Small intestine (tissue), 7 donors: ENCODE measurements at regions not wholly inside any gene's neighbourhood (a gene's known extent, or its start where the extent isn't known, plus 50 kb on each side); places are given as distances from the start of the nearest gene placed in this dataset.

ENCODE experiments used
- DNase-seq, 2 donors: peaks; one replicate each; pipeline versions ENCODE4 v3.0.0 to v3.0.0-alpha.2; 2013
- FAIRE-seq: peaks from 2 replicates; lab custom pipeline; 2012; peaks lifted over from hg19 to GRCh38; lab: Jason Lieb, UNC
- H3K27ac ChIP-seq, 3 donors: one replicate each; pipeline ENCODE4 v1.5.1; 2013; ENCODE audit warnings: low read length in 2 of 3, mild to moderate bottlenecking in 2 of 3, control low read depth in 1 of 3, inconsistent platforms in 1 of 3, low read depth in 1 of 3, moderate library complexity in 1 of 3
- H3K27me3 ChIP-seq, 3 donors: one replicate each; pipeline ENCODE4 v1.6.1; 2013; ENCODE audit warnings: low read length in 3 of 3, inconsistent platforms in 1 of 3; ENCODE audit not compliant: control insufficient read depth in 3 of 3, insufficient read depth in 3 of 3
- H3K36me3 ChIP-seq, 3 donors: one replicate each; pipeline ENCODE4 v1.6.1; 2013; ENCODE audit warnings: low read length in 3 of 3, inconsistent platforms in 1 of 3, low read depth in 1 of 3, mild to moderate bottlenecking in 1 of 3, moderate library complexity in 1 of 3; ENCODE audit not compliant: control insufficient read depth in 3 of 3, insufficient read depth in 2 of 3
- H3K4me1 ChIP-seq, 3 donors: one replicate each; pipeline ENCODE4 v1.6.1; 2013; ENCODE audit warnings: low read length in 2 of 3, inconsistent platforms in 1 of 3, low read depth in 1 of 3, mild to moderate bottlenecking in 1 of 3, moderate library complexity in 1 of 3; ENCODE audit not compliant: control insufficient read depth in 3 of 3, insufficient read depth in 2 of 3
- H3K4me3 ChIP-seq, 3 donors: one replicate each; pipeline ENCODE4 v1.5.1; 2013; ENCODE audit warnings: low read length in 3 of 3, control low read depth in 1 of 3, inconsistent platforms in 1 of 3, low read depth in 1 of 3, mild to moderate bottlenecking in 1 of 3, moderate library complexity in 1 of 3
- H3K9me3 ChIP-seq, 2 donors: one replicate each; pipeline ENCODE4 v1.6.1; 2013; ENCODE audit warnings: low read depth in 1 of 2, low read length in 1 of 2; ENCODE audit not compliant: control insufficient read depth in 2 of 2, insufficient read depth in 1 of 2
- whole genome bisulfite sequencing, 3 donors: extraction: QIAGEN DNeasy Blood & Tissue Kit; methylation state at CpG; one replicate each; pipeline ENCODE4 v1.1.7; 2013; 5-methylcytosine and 5-hydroxymethylcytosine counted together
- donor health status: healthy with polysubstance abuse.
- donor health status: control.
- donor health status: control.
- donor health status: Bipolar disorder and iron deficiency.
- donor health status: healthy.

- H3K4me1 ChIP-seq, result peaks cover 0 to 2% (median 0%) of the 10 kb centered on the region in 3 donors
- peaks cover 0 to 3% (median 0%) of the 10 kb centered on the region in 3 donors for H3K27me3 ChIP-seq
- DNase-seq (no peak), FAIRE-seq (no peak)
- H3K9me3 ChIP-seq, result no peaks in the 10 kb centered on the region
- no peak overlapping the region for H3K4me3 ChIP-seq
- 37 to 48% (median 47%) methylated on average over 2 of the region's 2 CpGs for WGBS, 3 donors
- H3K27ac ChIP-seq, result no peak overlapping the region
- H3K36me3 ChIP-seq, result no peaks in the 10 kb centered on the region
Observed at GRCh38 chr1:208413006-208413405, 168.8 kb upstream of the PLXNA2 start.

- DNase-seq, result no peak
Observed at GRCh38 chr1:208418667-208419066, 174.5 kb upstream of the PLXNA2 start.

GRCh38 chr1:208419746-208420420, 175.7 kb upstream of the PLXNA2 start:
- Histone ChIP-seq H3K27ac (no peak overlapping the region), H3K4me3 (no peak overlapping the region), H3K27me3 (peaks cover 0 to 3% (median 0%) of the 10 kb centered on the region in 3 donors), H3K9me3 (no peaks in the 10 kb centered on the region), H3K4me1 (no peaks in the 10 kb centered on the region), H3K36me3 (no peaks in the 10 kb centered on the region)
- WGBS, 3 donors, result 82 to 88% (median 87%) methylated on average over 5 of the region's 5 CpGs
- FAIRE-seq (no peak), DNase-seq (no peak)

More at GRCh38 chr1:208418667-208419066, 174.5 kb upstream of the PLXNA2 start:
- Histone ChIP-seq H3K9me3 (no peaks in the 10 kb centered on the region), H3K36me3 (no peaks in the 10 kb centered on the region), H3K27me3 (peaks cover 0 to 3% (median 0%) of the 10 kb centered on the region in 3 donors), H3K27ac (no peak overlapping the region), H3K4me3 (no peak overlapping the region), H3K4me1 (no peaks in the 10 kb centered on the region)
- FAIRE-seq, result no peak
- WGBS, 3 donors, result 79 to 92% (median 90%) methylated on average over 1 of the region's 1 CpG

GRCh38 chr1:208420696-208421095, 176.5 kb upstream of the PLXNA2 start:
- H3K4me3 ChIP-seq, result no peak overlapping the region
- no peaks in the 10 kb centered on the region for H3K36me3 ChIP-seq
- WGBS, 3 donors, result 91 to 97% (median 92%) methylated on average over 1 of the region's 1 CpG
- H3K4me1 ChIP-seq, result no peaks in the 10 kb centered on the region
- peaks cover 0 to 3% (median 0%) of the 10 kb centered on the region in 3 donors for H3K27me3 ChIP-seq
- H3K9me3 ChIP-seq, result no peaks in the 10 kb centered on the region
- DNase-seq (no peak), FAIRE-seq (no peak)
- no peak overlapping the region for H3K27ac ChIP-seq

GRCh38 chr1:208421486-208421885, 177.3 kb upstream of the PLXNA2 start:
- Histone ChIP-seq H3K4me1 (no peaks in the 10 kb centered on the region), H3K27me3 (peaks cover 0 to 3% (median 0%) of the 10 kb centered on the region in 3 donors), H3K36me3 (no peaks in the 10 kb centered on the region), H3K9me3 (no peaks in the 10 kb centered on the region), H3K4me3 (no peak overlapping the region), H3K27ac (no peak overlapping the region)
- FAIRE-seq (no peak), DNase-seq (no peak)
- WGBS, 3 donors, result 76 to 83% (median 80%) methylated on average over 4 of the region's 4 CpGs

GRCh38 chr1:208423526-208423925, 179.3 kb upstream of the PLXNA2 start:
- FAIRE-seq, result no peak
- DNase-seq, result no peak
- no peak overlapping the region for H3K4me3 ChIP-seq
- H3K36me3 ChIP-seq, result no peaks in the 10 kb centered on the region
- no peaks in the 10 kb centered on the region for H3K27me3 ChIP-seq
- no peaks in the 10 kb centered on the region for H3K4me1 ChIP-seq
- 72 to 80% (median 77%) methylated on average over 3 of the region's 3 CpGs for WGBS, 3 donors
- no peak overlapping the region for H3K27ac ChIP-seq
- H3K9me3 ChIP-seq, result no peaks in the 10 kb centered on the region

GRCh38 chr1:208425096-208425495, 180.9 kb upstream of the PLXNA2 start:
- no peaks in the 10 kb centered on the region for H3K4me1 ChIP-seq
- H3K27ac ChIP-seq, result no peak overlapping the region
- DNase-seq, result no peak
- H3K27me3 ChIP-seq, result peaks cover 0 to under 1% (median 0%) of the 10 kb centered on the region in 3 donors
- WGBS, 3 donors, result 92 to 96% (median 94%) methylated on average over 3 of the region's 3 CpGs
- H3K36me3 ChIP-seq, result no peaks in the 10 kb centered on the region
- H3K9me3 ChIP-seq, result no peaks in the 10 kb centered on the region
- no peak overlapping the region for H3K4me3 ChIP-seq
- FAIRE-seq, result no peak

- FAIRE-seq (no peak), DNase-seq (no peak)
- Histone ChIP-seq H3K4me1 (no peaks in the 10 kb centered on the region), H3K4me3 (no peak overlapping the region), H3K9me3 (no peaks in the 10 kb centered on the region), H3K27me3 (peaks cover 0 to 7% (median 0%) of the 10 kb centered on the region in 3 donors), H3K27ac (no peak overlapping the region), H3K36me3 (no peaks in the 10 kb centered on the region)
- 65 to 80% (median 73%) methylated on average over 3 of the region's 3 CpGs for WGBS, 3 donors
Observed at GRCh38 chr1:208430220-208430619, 186.0 kb upstream of the PLXNA2 start.
